COLO829 (cell line): ENCODE measurements at regions not wholly inside any gene's neighbourhood (a gene's known extent, or its start where the extent isn't known, plus 50 kb on each side); places are given as distances from the start of the nearest gene placed in this dataset.
"Not testable (repeated sequence)": the region's sequence is repeated elsewhere in the genome, so short reads cannot be mapped to it uniquely, and the experiment has no call there.

Source experiments
- DNase-seq: peaks from one replicate; pipeline ENCODE4 v3.0.0; 2012; ENCODE audit warnings: low spot score

- DNase-seq: no peak
Observed at GRCh38 chr4:60655356-60655755, 544.8 kb upstream of the ADGRL3 start.

GRCh38 chr4:60656171-60656570 lies 544.0 kb upstream of the ADGRL3 start:
- DNase-seq: no peak

- DNase-seq: no peak
Observed at GRCh38 chr4:60657041-60657440, 543.1 kb upstream of the ADGRL3 start.

- DNase-seq: no peak
Observed at GRCh38 chr4:60657807-60658206, 542.3 kb upstream of the ADGRL3 start.

- DNase-seq: no peak
Observed at GRCh38 chr4:60663769-60664168, 536.4 kb upstream of the ADGRL3 start.

- DNase-seq: no peak
Observed at GRCh38 chr4:60682901-60683300, 517.2 kb upstream of the ADGRL3 start.

- peak; percentile 35 for DNase-seq
Observed at GRCh38 chr4:60683357-60683756, 516.8 kb upstream of the ADGRL3 start.

- DNase-seq: no peak
Observed at GRCh38 chr4:60683973-60684372, 516.2 kb upstream of the ADGRL3 start.

- not testable (repeated sequence) for DNase-seq
Observed at GRCh38 chr4:60696062-60696461, 504.1 kb upstream of the ADGRL3 start.

GRCh38 chr4:60709061-60709460 lies 491.1 kb upstream of the ADGRL3 start:
- no peak for DNase-seq

GRCh38 chr4:60718874-60719273 lies 481.3 kb upstream of the ADGRL3 start:
- no peak for DNase-seq

GRCh38 chr4:60721685-60722084 lies 478.4 kb upstream of the ADGRL3 start:
- no peak for DNase-seq

- DNase-seq: no peak
Observed at GRCh38 chr4:60723796-60724195, 476.3 kb upstream of the ADGRL3 start.

GRCh38 chr4:60724623-60725022 lies 475.5 kb upstream of the ADGRL3 start:
- DNase-seq: peak; percentile 62

- no peak for DNase-seq
Observed at GRCh38 chr4:60726779-60727178, 473.3 kb upstream of the ADGRL3 start.

GRCh38 chr4:60729194-60729593 lies 470.9 kb upstream of the ADGRL3 start:
- peak; percentile 45 for DNase-seq

- DNase-seq: not testable (repeated sequence)
Observed at GRCh38 chr4:60729764-60730163, 470.4 kb upstream of the ADGRL3 start.

GRCh38 chr4:60737858-60738257 lies 462.3 kb upstream of the ADGRL3 start:
- DNase-seq: no peak

- no peak for DNase-seq
Observed at GRCh38 chr4:60743654-60744053, 456.5 kb upstream of the ADGRL3 start.

- DNase-seq: no peak
Observed at GRCh38 chr4:60744767-60745166, 455.4 kb upstream of the ADGRL3 start.

- DNase-seq: no peak
Observed at GRCh38 chr4:60745800-60746571, 454.1 kb upstream of the ADGRL3 start.

GRCh38 chr4:60750962-60751361 lies 449.2 kb upstream of the ADGRL3 start:
- no peak for DNase-seq

GRCh38 chr4:60757986-60758680 lies 442.0 kb upstream of the ADGRL3 start:
- DNase-seq: no peak
